GM18519 (cell line): ENCODE measurements at regions not wholly inside any gene's neighbourhood (a gene's known extent, or its start where the extent isn't known, plus 50 kb on each side); places are given as distances from the start of the nearest gene placed in this dataset.
"Not testable (repeated sequence)": the region's sequence is repeated elsewhere in the genome, so short reads cannot be mapped to it uniquely, and the experiment has no call there.

Experiments used
- ATAC-seq: cut with Tn5 transposase; IDR thresholded peaks from one replicate; pipeline ENCODE4 v1.9.1; 2021; ENCODE audit warnings: mild to moderate bottlenecking, moderate library complexity; ENCODE audit not compliant: unreplicated experiment, low FRiP score

DNA sequence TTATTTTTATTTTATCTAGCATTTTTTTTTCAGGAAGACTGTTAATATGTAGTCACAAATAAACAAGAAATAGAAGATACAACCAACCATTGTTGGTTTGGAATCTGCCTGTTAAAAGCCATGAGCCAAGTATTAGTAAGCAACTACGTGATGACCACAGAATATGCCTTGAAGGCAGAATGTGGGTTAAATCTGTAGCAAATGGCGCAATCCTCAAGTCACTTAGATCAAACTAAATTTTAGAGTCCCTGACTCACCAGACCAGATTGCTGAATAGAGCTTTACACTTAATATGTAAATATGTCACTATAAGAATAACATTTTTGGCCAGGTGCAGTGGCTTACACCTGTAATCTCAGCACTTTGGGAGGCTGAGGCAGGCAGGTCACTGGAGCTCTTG is 800.1 kb upstream of the CITED2 start:
- no peak for ATAC-seq

DNA sequence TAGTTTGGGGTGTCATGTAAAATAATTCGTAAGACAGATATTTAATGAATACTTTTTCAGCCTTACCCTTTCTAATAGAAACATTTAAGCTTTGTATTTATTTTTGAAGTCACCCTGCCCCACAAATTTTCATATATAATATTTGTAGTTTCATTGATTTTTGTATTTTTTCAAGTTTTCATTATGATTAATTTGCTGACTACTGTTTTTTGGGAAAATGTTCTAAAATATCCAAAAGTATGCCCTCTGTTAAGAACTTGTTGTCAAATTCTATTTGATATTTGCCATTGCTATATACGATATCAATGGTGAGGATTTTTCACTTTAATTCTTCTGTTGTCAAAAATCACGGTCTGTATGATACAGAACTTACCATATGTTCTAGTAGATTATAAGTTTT is 793.9 kb upstream of the CITED2 start:
- no peak for ATAC-seq

DNA sequence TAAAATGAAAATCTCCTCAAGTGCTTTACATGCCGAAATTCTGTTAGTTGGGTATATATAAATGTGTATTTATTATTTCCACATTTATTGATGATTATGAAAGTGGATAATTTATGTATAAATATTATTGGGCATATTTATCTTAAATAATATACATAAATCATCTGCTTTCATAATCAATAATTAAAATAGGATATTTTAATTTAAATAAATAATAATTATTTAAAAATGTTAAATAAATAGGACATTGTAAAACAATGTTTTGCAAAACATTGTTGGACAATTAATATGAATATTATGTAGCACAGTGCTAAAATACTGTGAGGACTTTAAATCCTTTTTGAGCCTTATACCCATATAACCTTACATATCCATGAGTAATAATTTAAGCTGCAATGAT is 786.5 kb upstream of the CITED2 start:
- no peak for ATAC-seq

DNA sequence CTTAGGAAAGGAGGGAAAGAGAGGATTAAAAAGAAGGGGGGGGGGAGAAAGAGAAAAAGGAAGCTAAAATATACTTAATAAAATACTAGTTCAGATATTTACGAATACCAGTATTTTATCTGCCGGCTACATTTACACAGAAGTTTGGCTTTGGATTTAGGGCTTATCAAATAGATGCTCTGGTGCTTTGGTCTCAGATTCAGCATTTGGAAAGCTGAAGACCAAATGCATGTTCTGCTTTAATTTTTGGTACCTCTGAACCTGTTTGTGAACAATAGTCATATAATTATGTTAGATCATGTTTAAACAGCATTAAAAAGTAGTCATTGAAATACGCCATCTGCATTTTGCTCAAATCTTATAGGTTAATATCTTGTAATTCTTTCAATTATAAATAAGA is 786.0 kb upstream of the CITED2 start:
- no peak for ATAC-seq

DNA sequence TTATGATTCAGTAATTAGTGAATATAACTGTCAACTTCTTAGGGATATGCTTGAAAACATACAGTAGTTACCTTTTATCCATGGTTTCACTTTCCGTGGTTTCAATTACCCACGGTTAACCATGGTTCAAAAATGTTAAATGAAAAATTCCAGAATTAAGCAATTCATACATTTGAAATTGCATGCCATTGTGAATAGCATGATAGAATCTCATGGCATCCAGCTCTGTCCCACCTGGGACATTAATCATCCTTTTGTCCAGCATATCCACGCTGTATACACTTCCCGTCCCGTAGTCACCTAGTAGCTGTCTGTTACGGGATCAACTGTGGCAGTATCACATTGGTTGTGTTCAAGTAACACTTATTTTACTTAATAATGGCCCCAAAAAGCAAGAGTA is 781.7 kb upstream of the CITED2 start:
- no peak for ATAC-seq

DNA sequence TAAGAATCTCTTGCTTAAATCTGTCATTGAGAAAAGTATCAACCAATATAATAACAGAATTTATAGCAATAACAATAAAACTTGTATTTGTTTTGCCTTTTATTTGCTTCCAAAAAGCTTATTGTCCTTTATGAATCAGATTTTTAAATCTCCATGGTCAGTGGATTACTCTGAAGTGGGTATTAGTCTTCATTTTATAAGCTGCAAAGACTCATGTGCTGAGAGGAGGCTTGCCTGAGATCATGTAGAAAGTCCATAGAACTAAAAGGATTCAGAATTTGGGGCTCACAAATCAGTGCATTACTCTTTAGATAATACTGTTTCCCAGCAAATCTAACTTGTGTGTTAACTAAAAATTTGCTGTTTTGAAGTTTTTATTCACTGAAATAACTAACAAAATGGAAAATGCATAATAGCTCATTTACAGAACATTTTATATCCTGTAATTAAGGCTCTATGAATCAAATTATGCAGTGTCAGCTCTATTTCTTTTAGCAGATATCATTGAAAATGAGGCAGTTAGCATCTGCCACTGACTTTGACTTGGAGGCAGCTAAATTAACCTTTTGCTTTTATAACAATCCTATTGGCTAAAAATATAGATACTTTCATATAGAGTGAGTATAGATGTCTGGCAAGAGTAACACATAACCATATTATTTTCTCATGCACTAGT is 781.1 kb upstream of the CITED2 start:
- no peak for ATAC-seq

DNA sequence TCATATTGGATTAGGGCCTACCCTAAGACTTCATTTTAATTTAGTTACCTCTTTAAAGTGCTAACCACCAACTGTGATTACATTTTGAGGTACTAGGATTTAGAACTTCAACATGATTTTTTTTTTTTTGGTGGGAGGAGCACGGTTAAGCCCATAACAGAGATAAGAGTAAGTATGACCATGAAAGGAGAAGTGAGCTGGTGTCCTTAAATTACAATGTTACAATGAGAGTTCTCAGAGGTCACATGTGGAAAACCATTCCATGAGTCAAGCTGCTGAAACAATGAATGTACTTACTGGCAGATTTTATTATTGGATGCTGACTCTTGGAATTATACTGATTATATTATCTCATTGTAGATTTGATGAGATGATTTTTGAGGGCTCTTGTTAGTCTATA is 779.3 kb upstream of the CITED2 start:
- ATAC-seq: no peak

DNA sequence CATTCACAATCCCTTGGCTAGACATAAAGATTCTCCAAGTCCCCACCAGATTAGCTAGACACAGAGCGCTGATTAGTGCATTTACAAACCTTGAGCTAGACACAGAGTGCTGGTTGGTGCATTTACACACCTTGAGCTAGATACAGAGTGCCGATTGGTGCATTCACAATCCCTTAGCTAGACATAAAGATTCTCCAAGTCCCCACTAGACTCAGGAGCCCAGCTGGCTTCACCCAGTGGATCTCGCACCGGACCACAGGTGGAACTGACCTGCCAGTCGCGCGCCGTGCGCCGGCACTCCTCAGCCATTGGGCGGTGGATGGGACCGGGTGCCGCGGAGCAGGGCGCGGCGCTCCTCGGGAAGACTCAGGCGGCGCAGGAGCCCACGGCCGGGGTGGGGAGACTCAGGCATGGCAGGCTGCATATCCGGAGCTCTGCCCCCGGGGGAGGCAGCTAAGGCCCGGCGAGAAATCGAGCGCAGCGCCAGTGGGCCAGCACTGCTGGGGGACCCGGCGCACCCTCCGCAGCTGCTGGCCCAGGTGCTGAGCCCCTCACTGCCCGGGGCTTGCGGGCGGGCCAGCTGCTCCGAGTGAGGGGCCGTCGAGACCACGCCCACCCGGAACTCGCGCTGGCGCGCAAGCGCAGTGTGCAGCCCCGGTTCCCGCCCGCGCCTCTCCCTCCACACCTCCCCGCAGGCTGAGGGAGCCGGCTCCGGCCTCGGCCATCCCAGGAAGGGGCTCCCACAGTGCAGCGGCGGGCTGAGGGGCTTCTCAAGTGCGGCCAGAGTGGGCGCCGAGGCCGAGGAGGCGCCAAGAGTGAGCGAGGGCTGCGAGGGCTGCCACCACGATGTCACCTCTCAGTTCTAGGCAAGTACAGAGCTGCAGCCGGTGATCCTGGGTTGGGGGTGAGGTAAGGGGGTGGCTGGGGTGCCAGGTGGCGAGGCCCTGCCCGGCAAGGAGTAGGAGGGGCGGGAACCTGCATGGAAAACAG is 773.7 kb upstream of the CITED2 start:
- not testable (repeated sequence) for ATAC-seq

DNA sequence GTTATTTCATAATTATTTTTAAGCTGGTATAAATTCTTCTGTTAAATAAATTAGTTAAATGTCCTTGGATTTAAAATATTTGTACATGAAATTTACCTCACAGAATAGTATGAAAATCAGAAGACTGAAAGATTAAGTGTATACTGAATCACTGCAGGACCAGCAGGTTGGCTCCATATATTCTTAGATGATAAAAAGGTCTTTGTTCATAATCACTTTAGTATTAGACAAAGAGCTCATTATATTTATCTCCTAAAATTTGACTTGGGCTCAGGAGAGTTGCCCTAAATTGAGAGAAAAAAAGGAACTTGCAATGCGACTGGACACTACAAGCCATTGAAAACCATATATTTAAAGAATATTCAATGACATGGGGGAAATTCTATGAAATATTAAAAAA is 766.4 kb upstream of the CITED2 start:
- ATAC-seq: no peak

DNA sequence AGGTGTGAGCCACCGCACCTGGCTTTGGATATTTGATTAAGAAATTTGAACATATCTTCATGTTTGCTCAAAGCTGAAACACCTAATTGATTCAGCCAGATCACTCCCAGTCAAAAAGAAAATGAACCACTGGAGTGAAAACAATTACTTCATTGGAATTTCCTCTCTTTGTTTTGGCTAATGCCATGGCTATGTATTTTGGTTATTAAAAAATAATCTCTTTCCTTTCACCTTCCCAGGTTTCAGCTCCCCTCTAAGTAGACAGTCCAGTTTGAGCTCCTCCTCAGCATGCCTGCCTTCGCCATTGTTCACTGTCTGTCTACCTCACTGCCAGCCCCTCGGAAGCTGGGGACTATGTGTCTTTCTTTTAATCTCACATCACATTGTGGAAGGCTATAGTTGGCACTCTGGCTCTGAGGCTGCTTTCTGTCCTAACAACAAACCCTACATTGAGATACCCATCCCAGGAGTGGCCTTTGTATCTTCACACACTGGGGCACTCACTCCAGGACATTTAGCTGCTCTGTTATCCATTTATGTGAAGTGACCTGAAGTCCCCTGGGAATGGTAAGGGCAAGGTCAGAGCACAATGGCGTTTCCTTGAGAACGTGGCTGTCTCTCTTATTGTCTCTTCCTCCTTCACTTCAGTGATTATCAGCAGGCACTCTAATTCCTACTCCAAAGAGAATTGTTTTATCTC is 764.0 kb upstream of the CITED2 start:
- no peak for ATAC-seq

DNA sequence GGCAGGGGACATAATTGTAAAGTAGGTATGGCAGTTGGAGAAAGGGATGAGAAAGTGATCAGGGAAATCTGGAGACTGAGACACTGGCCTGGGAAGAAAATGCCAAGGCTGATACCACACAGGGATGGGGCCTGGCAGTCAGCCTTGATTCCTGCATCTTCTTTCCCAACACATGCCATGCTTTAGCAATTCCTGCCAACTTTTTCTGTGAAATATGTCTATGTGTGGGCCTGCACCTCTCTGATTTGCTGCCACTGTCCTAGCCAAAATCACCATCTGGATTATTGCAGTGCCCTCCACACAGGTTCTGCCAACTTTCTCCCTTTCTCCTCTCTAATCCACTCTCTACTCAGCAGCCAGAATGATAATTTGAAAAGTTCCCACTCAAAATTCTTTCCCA is 759.8 kb upstream of the CITED2 start:
- no peak for ATAC-seq

DNA sequence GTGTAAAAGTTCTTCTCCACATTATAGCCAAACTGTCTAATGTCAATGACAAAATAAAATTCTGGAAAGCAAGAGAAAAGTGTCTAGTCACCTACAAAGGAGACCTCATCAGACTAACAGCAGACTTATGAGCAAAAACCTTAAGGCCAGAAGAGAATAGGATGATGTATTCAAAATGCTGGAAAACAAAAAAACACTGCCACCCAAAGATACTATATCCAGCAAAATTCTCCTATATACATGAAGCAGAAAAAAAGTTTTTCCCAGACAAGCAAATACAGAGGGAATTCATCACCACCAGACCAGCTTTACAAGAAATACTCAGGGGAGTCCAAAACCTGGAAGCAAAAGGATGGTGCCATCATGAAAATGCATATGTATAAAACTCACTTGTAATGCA is 755.6 kb upstream of the CITED2 start:
- ATAC-seq: no peak

DNA sequence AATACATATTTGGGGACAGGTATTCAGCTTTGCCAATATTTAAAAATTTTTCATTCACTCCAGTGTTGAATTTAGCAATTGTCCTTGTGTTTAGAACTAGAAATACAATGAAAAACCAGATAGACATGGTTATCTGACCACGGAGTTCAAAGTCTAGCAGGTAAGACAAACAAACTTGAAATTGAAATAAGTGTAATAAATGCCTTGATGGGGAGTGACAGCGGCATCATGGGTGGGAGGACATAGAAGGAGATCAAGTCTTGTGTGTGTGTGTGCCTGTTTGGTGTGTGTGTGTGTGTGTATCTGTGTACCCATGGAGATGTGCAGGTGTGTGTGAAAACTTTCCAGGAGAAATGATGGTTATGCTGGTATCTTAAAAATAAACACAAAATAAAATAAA is 750.0 kb upstream of the CITED2 start:
- no peak for ATAC-seq

DNA sequence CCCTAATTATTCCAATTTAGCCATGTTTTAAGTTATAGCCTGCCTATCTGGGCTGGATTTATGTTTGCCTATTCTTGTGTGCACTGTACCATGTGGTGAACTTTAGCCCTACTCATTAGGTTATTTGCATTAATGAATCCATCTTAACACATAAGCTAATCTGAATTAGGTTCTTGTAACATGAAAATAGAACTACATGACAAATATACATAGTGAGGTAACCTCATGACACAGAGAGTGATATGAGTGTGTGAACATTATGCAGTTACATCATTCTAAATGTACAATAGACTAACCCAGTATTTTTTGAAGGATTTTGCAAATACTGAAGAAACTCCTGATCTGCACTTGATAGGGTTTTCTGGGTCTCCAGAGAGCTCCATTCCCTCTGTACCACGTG is 733.7 kb upstream of the CITED2 start:
- ATAC-seq: no peak

DNA sequence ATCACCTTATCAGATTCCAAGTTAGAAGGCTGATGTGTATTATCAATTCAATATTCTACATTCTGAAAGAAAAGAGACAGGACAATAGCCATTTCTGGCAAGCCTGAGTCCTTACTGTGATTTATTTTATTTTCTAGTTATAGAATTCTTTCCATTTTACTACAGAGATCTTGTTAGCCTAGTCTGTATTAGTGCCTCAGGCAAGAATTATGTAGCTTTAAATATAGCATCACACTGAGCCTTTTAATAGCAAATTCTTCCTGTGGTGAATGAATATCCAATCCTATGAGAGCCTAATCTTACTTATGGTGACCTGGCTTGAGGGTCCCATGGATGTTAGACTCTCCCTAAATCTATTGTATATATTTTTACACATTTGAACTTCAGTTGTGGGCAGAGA is 732.8 kb upstream of the CITED2 start:
- no peak for ATAC-seq

DNA sequence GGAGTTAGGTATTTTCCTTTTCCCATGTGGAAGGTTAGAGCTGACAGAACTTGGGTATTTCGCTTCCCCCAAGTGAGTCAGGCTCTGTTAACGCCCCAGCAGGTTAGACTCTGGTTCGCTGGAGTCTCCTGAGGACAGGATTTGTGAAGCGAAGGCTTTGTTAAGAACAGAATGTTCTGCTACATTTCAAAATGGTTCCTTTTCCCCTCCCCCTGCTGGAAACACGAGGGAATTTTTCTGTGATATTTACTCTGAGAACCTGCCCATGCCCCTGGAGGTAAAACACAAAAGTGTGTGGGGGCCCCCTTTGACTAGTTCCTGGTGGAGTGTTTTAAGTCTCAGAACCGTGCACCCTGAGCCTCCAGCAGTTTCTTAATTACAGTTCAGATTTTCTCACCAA is 731.4 kb upstream of the CITED2 start:
- no peak for ATAC-seq

DNA sequence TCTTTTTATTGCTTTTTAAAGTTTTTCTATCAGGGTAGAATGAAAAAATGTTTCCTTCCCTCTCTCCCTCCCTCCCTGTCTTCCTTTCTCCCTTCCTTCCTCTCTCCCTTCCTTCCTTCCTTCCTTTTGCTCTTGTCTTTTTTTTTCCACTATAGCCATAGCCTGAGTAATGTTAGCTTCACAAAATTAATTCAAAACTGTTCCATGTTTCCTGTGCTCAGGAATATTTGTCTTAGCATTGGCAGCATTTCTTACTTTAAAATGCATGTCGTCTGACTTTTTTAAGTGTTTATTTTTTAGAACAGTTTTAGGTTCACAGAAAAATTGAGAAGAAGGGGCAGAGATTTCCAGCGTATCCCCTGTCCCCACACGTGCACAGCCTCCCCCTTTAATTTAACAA is 730.8 kb upstream of the CITED2 start:
- ATAC-seq: no peak

DNA sequence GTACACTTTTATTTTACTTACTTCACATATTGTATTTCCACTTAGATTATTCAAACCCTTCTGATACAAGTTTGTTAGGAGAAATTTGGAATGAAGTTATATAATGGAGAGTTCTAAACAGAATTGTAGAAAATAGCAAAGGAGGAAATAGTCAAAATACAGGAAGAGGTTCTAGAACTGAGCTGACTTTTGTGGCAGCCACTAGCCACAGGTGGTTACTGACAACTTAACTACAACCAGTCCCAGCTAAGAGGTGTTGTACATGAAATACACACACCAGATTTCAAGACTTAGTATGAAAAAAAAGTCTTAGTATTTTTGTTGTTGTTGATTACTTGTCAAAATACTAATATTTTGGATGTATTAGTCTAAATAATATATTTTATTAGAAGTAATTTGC is 727.4 kb upstream of the CITED2 start:
- no peak for ATAC-seq

DNA sequence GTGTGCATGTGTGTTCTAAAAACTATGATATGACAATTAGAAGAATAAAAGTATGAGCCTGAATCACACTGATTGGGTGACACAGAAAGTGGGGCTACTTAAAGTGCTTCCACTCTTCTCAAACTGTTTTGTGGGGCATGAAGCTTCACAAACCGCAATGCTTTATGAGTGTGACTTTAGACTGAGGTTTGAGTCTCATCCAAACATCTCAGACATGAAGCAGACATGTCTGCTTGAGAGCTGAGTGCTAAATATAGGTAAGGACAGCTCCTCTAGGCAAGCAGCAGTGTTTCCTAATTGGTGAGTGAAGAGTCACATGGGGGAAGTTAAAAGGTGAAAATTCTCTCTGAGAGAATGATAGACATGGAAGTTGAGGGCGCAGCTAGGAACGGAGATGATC is 726.9 kb upstream of the CITED2 start:
- ATAC-seq: no peak

DNA sequence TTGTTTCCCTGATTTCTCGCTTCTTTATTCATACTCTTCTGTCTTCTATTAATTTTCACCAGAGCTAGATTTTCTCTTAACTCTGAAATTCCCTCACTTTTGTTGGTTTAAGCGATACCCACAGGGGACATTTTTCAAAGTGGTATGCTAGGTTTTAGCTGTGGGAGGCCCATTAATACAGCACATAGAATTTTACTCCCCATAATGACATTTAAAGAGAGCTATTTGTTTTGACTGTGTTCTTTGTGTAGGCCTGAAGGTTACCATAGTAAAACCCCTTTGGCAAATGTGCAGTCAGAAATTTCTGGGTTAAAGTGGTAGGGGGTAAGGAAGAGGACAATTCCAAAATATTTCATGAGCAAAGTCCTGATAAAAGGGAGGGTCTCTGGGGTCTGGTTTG is 721.1 kb upstream of the CITED2 start:
- ATAC-seq: no peak

DNA sequence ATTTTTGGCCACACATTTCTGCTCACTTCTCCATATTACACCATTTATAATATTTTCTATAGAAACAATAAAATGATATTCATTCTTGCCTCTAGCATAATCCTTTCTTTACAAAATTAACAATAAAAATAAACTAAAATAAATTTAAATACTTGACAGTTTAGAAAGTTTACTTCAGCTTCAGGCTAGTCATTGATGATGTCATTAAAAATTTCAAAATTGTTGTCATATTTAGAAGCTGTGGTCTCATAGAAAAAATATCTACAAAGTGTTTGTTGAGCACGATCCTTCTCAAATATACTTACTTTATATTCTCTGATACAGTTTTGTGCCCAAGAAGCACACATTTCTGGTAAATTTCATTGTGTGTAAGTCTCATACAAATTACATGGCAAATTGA is 717.4 kb upstream of the CITED2 start:
- no peak for ATAC-seq
